MCF 10A (cell line): ENCODE measurements at regions not wholly inside any gene's neighbourhood (a gene's known extent, or its start where the extent isn't known, plus 50 kb on each side); places are given as distances from the start of the nearest gene placed in this dataset.

Experiments
- BruUV-seq: library from RNA; stranded (reverse); fragments of 400-500 nt; replicated peaks from 2 replicates; lab custom pipeline; 2021; lab: Mats Ljungman, UMichigan
- CTCF ChIA-PET: fragments of 300-600 bp; sonication (Branson Sonifier 250); formaldehyde crosslinking; extraction: SDS; loops from one replicate; lab custom pipeline; 2021; ENCODE audit warnings: antibody characterized with exemption, inconsistent platforms; lab: Yijun Ruan, JAX
- POLR2A ChIA-PET: fragments of 300-600, 350-650 bp; sonication (Branson Sonifier 250); formaldehyde crosslinking; extraction: SDS; loops from one replicate; lab custom pipeline; 2020; ENCODE audit warnings: antibody characterized with exemption, inconsistent platforms; lab: Yijun Ruan, JAX
- DNase-seq: peaks from one replicate; pipeline ENCODE4 v3.0.0-alpha.2; 2018; ENCODE audit not compliant: unreplicated experiment
- H3K27ac Mint-ChIP-seq: one replicate; pipeline ENCODE4 v1.8.0; 2022; ENCODE audit warnings: mild to moderate bottlenecking, low read depth, mixed read lengths; ENCODE audit not compliant: unreplicated experiment
- H3K27me3 Mint-ChIP-seq: one replicate; pipeline ENCODE4 v1.8.0; 2022; ENCODE audit warnings: mixed read lengths; ENCODE audit not compliant: insufficient read depth, unreplicated experiment
- H3K36me3 Mint-ChIP-seq: one replicate; pipeline ENCODE4 v1.8.0; 2022; ENCODE audit warnings: mild to moderate bottlenecking, moderate library complexity, mixed read lengths; ENCODE audit not compliant: insufficient read depth, unreplicated experiment
- H3K4me1 Mint-ChIP-seq: one replicate; pipeline ENCODE4 v1.8.0; 2022; ENCODE audit warnings: mixed read lengths; ENCODE audit not compliant: insufficient read depth, unreplicated experiment
- H3K4me3 Mint-ChIP-seq: one replicate; pipeline ENCODE4 v1.8.0; 2022; ENCODE audit warnings: mild to moderate bottlenecking, moderate library complexity, mixed read lengths; ENCODE audit not compliant: unreplicated experiment
- H3K9me3 Mint-ChIP-seq: one replicate; pipeline ENCODE4 v1.8.0; 2022; ENCODE audit warnings: mixed read lengths; ENCODE audit not compliant: unreplicated experiment
- intact Hi-C: fragments of 100-400 bp; cut with micrococcal nuclease; formaldehyde crosslinking; loops from 2 replicates; pipeline ENCODE4 v1.14.1; 2022
- TF ChIP-seq, protein P1 (sequence below): fragments of 200-600 bp; IDR thresholded peaks from one replicate; pipeline ENCODE4 v1.8.0; 2022; ENCODE audit warnings: antibody characterized with exemption, mild to moderate bottlenecking; ENCODE audit not compliant: unreplicated experiment

DNA sequence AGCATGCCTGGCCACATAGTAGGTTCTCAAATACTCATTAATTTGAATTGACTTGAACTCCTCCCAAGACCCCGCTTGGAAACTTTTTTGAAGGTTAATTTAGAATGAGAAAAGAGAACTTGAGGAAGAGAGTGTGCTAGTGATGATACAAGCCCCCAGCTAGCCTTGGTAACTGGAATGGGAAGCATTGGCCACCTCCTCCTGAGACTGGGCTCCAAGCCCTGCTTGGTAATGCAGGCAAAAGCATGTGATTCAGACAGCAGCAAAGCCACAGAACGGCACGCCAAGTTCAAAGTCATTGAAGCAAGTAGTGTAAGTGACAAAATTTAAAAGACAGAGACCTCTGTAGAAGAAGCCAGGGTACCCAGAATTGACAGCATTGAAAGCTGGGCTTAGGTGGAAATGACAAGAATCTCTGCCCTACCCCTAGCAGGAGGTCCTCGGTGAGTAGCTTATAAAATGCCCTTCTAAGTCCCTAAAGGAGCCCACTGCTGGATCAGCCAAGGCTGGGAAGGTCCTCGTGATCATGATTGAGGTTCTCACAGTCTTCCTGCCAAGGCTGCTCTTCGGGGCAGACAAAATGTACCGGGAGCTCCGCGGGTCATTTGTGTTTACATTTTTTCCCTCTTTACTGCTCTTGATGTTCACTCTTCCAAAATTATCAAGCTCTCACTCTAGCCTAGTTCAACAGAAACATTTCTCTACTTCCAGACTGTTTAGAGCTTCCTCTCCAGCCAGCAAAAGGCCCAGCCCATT is 99.4 kb downstream of the TSEN15 start:
- no peak for DNase-seq
- no TSS peak for BruUV-seq
- TF ChIP-seq, protein P1, sequence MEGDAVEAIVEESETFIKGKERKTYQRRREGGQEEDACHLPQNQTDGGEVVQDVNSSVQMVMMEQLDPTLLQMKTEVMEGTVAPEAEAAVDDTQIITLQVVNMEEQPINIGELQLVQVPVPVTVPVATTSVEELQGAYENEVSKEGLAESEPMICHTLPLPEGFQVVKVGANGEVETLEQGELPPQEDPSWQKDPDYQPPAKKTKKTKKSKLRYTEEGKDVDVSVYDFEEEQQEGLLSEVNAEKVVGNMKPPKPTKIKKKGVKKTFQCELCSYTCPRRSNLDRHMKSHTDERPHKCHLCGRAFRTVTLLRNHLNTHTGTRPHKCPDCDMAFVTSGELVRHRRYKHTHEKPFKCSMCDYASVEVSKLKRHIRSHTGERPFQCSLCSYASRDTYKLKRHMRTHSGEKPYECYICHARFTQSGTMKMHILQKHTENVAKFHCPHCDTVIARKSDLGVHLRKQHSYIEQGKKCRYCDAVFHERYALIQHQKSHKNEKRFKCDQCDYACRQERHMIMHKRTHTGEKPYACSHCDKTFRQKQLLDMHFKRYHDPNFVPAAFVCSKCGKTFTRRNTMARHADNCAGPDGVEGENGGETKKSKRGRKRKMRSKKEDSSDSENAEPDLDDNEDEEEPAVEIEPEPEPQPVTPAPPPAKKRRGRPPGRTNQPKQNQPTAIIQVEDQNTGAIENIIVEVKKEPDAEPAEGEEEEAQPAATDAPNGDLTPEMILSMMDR: no peak
- Mint-ChIP-seq H3K4me1 (no peaks in the 10 kb centered on the region), H3K27me3 (peaks cover 6% of the 10 kb centered on the region), H3K27ac (no peak overlapping the region), H3K9me3 (no peaks in the 10 kb centered on the region), H3K36me3 (no peaks in the 10 kb centered on the region), H3K4me3 (no peak overlapping the region)
- POLR2A ChIA-PET: interaction anchor here (0.7 kb wide), 1 partner anchor 515 kb away, joined by 3 read pairs; no protein-coding TSS in a partner anchor
- CTCF ChIA-PET: interaction anchor here (0.9 to 1.5 kb wide), 3 partner anchors 71 to 513 kb away, joined by 3 read pairs; no protein-coding TSS in a partner anchor
- intact Hi-C loops: no loop called here

DNA sequence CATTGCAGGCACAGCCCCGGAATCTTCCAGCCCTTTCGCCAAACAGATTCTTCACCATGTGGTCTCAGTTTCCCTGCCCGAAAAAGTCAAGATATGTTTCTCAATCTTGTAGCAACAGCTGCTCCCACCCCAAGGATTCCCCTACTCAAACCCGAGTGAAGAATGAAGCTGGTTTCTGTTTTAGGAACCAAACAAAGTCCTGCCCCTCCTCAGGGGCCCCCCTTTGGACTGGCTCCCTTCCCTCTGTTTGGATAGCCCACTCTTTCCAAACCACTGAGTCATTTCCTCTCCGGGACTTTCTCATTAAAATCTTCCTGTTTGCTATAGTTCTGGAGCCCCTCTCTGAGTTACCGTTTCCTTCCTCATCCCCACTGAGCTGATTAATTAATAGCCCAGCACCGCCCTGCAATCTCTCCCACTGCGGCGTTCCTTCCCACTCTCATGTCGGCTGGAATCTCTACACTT is 100.9 kb downstream of the TSEN15 start:
- Mint-ChIP-seq H3K27me3 (no peaks in the 10 kb centered on the region), H3K4me1 (no peaks in the 10 kb centered on the region), H3K27ac (no peak overlapping the region), H3K9me3 (no peaks in the 10 kb centered on the region), H3K4me3 (no peak overlapping the region), H3K36me3 (no peaks in the 10 kb centered on the region)
- no TSS peak for BruUV-seq
- no peak for DNase-seq
- CTCF ChIA-PET: interaction anchor here (0.7 kb wide), 2 partner anchors 355 to 392 kb away, joined by 3 read pairs; no protein-coding TSS in a partner anchor
- intact Hi-C loops: no loop called here
- TF ChIP-seq, protein P1: no peak
- POLR2A ChIA-PET: interaction anchor here (0.6 kb wide), 1 partner anchor 367 kb away, joined by 4 read pairs; no protein-coding TSS in a partner anchor

DNA sequence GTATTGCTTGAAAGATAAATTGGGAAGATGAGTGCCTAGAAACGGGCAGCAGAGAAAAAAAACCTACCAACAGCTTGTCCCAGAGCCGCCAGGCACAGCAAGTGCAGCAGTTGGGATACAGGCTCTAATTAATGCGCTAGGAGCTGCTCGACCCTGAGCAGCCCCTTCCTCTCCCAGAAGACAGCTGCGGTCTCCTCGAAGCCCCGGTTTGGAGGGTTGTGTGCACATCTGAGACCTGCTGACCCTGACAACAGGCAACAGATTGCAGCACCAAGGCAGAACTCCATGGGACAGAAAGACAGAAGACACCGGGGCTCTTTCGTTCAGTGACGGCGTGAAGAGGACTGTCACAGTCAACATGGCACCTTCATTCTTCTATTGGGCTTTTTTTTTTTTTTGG is 101.4 kb downstream of the TSEN15 start:
- TF ChIP-seq, protein P1: no peak
- intact Hi-C loops: no loop called here
- Mint-ChIP-seq H3K36me3 (no peaks in the 10 kb centered on the region), H3K4me1 (no peaks in the 10 kb centered on the region), H3K9me3 (no peaks in the 10 kb centered on the region), H3K27ac (no peak overlapping the region), H3K27me3 (no peaks in the 10 kb centered on the region), H3K4me3 (no peak overlapping the region)
- DNase-seq: no peak
- POLR2A ChIA-PET: interaction anchor here (0.6 kb wide), 1 partner anchor 367 kb away, joined by 4 read pairs; no protein-coding TSS in a partner anchor
- BruUV-seq: no TSS peak
- CTCF ChIA-PET: interaction anchor here (0.7 kb wide), 2 partner anchors 355 to 392 kb away, joined by 3 read pairs; no protein-coding TSS in a partner anchor

DNA sequence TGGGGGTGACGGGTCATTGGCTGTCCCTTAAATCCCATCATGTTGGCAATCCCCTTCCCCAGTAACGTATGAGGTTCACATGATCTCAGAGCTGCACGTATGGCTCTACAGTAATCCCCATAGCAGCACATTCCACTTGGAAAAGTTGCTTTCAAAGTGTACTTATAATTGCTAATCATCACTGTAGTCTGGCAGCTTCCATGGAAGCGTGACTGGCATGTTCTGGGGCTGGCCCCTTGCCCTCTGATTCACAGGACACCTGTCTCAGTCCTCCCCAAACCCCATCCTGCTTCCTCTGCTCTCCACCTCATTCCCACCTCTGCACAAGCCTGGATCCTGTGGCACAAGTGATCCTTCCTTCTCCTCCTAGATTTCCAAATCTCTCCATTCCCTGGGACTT is 102.2 kb downstream of the TSEN15 start:
- Mint-ChIP-seq H3K27me3 (no peaks in the 10 kb centered on the region), H3K4me1 (no peaks in the 10 kb centered on the region), H3K36me3 (no peaks in the 10 kb centered on the region), H3K27ac (no peak overlapping the region), H3K9me3 (no peaks in the 10 kb centered on the region), H3K4me3 (no peak overlapping the region)
- intact Hi-C loops: no loop called here
- POLR2A ChIA-PET: no interaction called here
- CTCF ChIA-PET: no interaction called here
- BruUV-seq: no TSS peak
- DNase-seq: no peak
- TF ChIP-seq, protein P1: no peak
